ENCODE measurements at regions not wholly inside any gene's neighbourhood (a gene's known extent, or its start where the extent isn't known, plus 50 kb on each side); places are given as distances from the start of the nearest gene placed in this dataset.

DNA sequence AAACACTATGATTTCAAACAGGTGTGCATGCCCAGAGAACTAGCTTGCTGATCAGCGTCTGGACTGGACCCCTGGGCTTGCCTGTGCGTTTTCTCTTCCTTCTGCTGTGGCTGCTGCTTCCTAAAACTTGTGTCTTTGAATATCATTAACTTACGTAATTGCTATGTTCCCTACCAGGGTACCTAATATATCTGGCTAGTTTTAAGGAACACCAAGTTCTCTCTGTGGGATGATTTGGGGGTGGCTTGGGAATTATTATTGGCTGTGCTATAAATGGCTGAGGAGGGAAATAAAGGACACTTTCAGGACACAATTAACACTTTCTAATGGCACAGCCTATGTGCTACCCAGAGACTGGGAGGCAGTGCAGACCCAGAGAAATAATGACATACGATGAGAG is 606.0 kb upstream of the RBFOX1 start:
- TF ChIP-seq GABPB1 (CRISPR knock-in tag; IDR thresholded peaks at IDR 0.05), result no peak
- no peak for TF ChIP-seq ZNF205 (CRISPR knock-in tag; IDR thresholded peaks at IDR 0.05)

Data from HepG2 (cell line).